WTC11 (cell line): ENCODE measurements at regions not wholly inside any gene's neighbourhood (a gene's known extent, or its start where the extent isn't known, plus 50 kb on each side); places are given as distances from the start of the nearest gene placed in this dataset.

Source experiments
- CBFB ChIP-seq: sonication (generic); formaldehyde crosslinking; IDR thresholded peaks from 2 replicates; pipeline ENCODE4 v1.8.1; 2022; ENCODE audit warnings: mild to moderate bottlenecking, low read depth, missing genetic modification reagents
- ESRRA ChIP-seq: sonication (generic); formaldehyde crosslinking; IDR thresholded peaks from 2 replicates; pipeline ENCODE4 v1.8.1; 2022; ENCODE audit warnings: mild to moderate bottlenecking, missing genetic modification reagents, borderline replicate concordance
- FOXK1 ChIP-seq: sonication (generic); formaldehyde crosslinking; IDR thresholded peaks from 2 replicates; pipeline ENCODE4 v1.8.0; 2022; ENCODE audit warnings: mild to moderate bottlenecking, moderate library complexity, missing genetic modification reagents
- JAZF1 ChIP-seq: fragments of 250-450 bp; sonication (Bioruptor Pico); IDR thresholded peaks from 2 replicates; pipeline ENCODE4 v1.9.0; 2021; ENCODE audit warnings: moderate library complexity, mild to moderate bottlenecking, inconsistent platforms
- RELA ChIP-seq: sonication (generic); formaldehyde crosslinking; IDR thresholded peaks from 2 replicates; pipeline ENCODE4 v1.8.1; 2022; ENCODE audit warnings: missing genetic modification reagents, mild to moderate bottlenecking, borderline replicate concordance
- USF2 ChIP-seq: sonication (generic); formaldehyde crosslinking; IDR thresholded peaks from 2 replicates; pipeline ENCODE4 v1.8.1; 2023; ENCODE audit warnings: mild to moderate bottlenecking, missing genetic modification reagents, moderate library complexity
- ZBTB21 ChIP-seq: sonication (generic); formaldehyde crosslinking; IDR thresholded peaks from 2 replicates; pipeline ENCODE4 v1.8.1; 2023; ENCODE audit warnings: mild to moderate bottlenecking, missing genetic modification reagents, borderline replicate concordance
- ZNF121 ChIP-seq: sonication (generic); formaldehyde crosslinking; IDR thresholded peaks from 2 replicates; pipeline ENCODE4 v1.8.0; 2023; ENCODE audit warnings: missing genetic modification reagents
- ZNF263 ChIP-seq: sonication (generic); formaldehyde crosslinking; IDR thresholded peaks from 2 replicates; pipeline ENCODE4 v1.8.1; 2022; ENCODE audit warnings: low read depth, mild to moderate bottlenecking, moderate library complexity, missing genetic modification reagents
- ZNF512 ChIP-seq: sonication (generic); formaldehyde crosslinking; IDR thresholded peaks from 2 replicates; pipeline ENCODE4 v1.8.1; 2022; ENCODE audit warnings: missing genetic modification reagents, borderline replicate concordance
- ZNF671 ChIP-seq: fragments of 250-450 bp; sonication (Bioruptor Pico); IDR thresholded peaks from 2 replicates; pipeline ENCODE4 v1.8.0; 2021; ENCODE audit warnings: mild to moderate bottlenecking
- TF ChIP-seq, protein P1 (sequence below): fragments of 200-600 bp; IDR thresholded peaks from 2 replicates; pipeline ENCODE4 v1.8.0; 2022; ENCODE audit warnings: antibody characterized with exemption
- TF ChIP-seq, protein P2 (sequence below): sonication (generic); formaldehyde crosslinking; IDR thresholded peaks from 2 replicates; pipeline ENCODE4 v1.8.0; 2022; ENCODE audit warnings: mild to moderate bottlenecking, missing genetic modification reagents
- TF ChIP-seq, protein P3 (sequence below): sonication (generic); formaldehyde crosslinking; conservative IDR thresholded peaks from 2 replicates; pipeline ENCODE4 v1.8.1; 2022; ENCODE audit warnings: mild to moderate bottlenecking, missing genetic modification reagents

DNA sequence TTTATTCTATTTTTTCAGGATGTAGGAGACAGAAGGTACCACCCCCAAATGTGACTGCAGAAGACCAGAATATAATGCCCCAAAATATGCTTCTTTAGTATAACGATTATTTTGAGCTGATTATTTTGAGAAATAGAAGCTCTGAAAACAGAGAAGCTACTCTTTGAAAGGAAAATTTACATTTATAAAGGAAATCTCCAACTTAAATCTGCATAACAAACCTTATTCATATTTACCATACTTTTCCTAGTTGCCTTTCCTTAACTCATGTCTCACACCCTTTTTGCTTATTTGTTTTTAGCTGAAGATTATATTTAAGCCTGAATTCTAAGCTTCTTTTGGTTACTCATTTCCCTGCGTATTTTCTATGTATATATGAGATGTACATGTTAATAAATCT lies 127.1 kb upstream of the THSD7A start:
- TF ChIP-seq ZBTB21 (no peak), FOXK1 (CRISPR knock-in tag) (no peak), RELA (CRISPR knock-in tag) (no peak), ZNF671 (CRISPR knock-in tag) (no peak), ESRRA (CRISPR knock-in tag) (no peak), ZNF263 (CRISPR knock-in tag) (no peak), CBFB (CRISPR knock-in tag) (no peak), ZNF512 (CRISPR knock-in tag) (no peak), JAZF1 (CRISPR knock-in tag) (no peak), ZNF121 (CRISPR knock-in tag) (no peak), USF2 (CRISPR knock-in tag) (no peak)
- TF ChIP-seq, protein P1, sequence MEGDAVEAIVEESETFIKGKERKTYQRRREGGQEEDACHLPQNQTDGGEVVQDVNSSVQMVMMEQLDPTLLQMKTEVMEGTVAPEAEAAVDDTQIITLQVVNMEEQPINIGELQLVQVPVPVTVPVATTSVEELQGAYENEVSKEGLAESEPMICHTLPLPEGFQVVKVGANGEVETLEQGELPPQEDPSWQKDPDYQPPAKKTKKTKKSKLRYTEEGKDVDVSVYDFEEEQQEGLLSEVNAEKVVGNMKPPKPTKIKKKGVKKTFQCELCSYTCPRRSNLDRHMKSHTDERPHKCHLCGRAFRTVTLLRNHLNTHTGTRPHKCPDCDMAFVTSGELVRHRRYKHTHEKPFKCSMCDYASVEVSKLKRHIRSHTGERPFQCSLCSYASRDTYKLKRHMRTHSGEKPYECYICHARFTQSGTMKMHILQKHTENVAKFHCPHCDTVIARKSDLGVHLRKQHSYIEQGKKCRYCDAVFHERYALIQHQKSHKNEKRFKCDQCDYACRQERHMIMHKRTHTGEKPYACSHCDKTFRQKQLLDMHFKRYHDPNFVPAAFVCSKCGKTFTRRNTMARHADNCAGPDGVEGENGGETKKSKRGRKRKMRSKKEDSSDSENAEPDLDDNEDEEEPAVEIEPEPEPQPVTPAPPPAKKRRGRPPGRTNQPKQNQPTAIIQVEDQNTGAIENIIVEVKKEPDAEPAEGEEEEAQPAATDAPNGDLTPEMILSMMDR: no peak
- TF ChIP-seq, protein P2, sequence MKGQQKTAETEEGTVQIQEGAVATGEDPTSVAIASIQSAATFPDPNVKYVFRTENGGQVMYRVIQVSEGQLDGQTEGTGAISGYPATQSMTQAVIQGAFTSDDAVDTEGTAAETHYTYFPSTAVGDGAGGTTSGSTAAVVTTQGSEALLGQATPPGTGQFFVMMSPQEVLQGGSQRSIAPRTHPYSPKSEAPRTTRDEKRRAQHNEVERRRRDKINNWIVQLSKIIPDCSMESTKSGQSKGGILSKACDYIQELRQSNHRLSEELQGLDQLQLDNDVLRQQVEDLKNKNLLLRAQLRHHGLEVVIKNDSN: no peak
- TF ChIP-seq, protein P3, sequence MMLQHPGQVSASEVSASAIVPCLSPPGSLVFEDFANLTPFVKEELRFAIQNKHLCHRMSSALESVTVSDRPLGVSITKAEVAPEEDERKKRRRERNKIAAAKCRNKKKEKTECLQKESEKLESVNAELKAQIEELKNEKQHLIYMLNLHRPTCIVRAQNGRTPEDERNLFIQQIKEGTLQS (CRISPR knock-in tag): no peak
